GM18520 (cell line): ENCODE measurements at regions not wholly inside any gene's neighbourhood (a gene's known extent, or its start where the extent isn't known, plus 50 kb on each side); places are given as distances from the start of the nearest gene placed in this dataset.
"Not testable (repeated sequence)": the region's sequence is repeated elsewhere in the genome, so short reads cannot be mapped to it uniquely, and the experiment has no call there.

Source experiments
- ATAC-seq: cut with Tn5 transposase; IDR thresholded peaks from one replicate; pipeline ENCODE4 v1.9.1; 2021; ENCODE audit not compliant: unreplicated experiment

DNA sequence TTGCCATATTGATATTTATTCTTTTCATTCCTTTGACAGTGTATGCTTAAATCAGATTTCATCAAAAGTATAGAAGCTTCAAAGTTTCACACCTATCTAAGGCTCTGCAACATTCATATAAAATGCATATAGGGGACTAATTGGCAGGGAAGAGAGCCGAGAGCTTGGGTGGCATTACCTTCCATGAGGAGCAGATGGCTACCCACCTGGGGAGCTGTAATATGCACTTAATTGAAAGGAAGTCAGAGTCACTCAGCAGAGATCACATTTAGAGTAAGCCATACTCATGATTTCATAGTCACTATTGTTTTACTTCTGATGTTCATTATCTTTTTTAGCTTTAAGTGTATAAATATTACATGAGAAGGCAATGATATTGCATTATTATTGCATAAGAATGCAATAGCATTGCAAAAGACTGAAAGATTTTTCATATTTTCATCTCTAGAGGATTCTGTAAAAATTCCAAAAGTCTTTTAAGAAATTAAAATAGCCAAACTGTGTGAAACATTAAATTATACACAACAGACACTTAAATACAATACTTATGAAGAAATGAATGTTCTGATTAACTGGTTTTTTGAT is 1305.2 kb downstream of the EPHA7 start:
- no peak for ATAC-seq

- no peak for ATAC-seq
These were observed 1308.0 kb downstream of the EPHA7 start for GRCh38 chr6:92111386-92111785.

DNA sequence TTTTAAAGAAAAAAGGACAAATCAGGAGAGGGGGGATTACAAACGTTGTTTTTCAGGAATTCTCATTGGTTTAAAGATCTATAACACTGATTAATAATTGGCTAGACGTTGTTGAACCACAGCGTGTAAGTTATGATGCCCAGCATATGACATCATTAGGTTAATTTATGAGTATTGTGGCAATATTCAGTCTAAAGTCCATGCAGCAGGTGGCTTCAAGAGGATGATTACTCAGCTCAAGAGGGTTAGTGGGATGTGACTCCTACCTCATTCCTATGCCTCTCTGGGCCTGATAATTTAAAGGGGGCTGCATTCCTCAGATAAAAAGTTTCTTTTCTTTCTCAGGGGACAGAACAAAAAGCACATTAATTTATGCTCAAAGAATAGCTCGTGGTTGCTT is 1309.0 kb downstream of the EPHA7 start:
- no peak for ATAC-seq

DNA sequence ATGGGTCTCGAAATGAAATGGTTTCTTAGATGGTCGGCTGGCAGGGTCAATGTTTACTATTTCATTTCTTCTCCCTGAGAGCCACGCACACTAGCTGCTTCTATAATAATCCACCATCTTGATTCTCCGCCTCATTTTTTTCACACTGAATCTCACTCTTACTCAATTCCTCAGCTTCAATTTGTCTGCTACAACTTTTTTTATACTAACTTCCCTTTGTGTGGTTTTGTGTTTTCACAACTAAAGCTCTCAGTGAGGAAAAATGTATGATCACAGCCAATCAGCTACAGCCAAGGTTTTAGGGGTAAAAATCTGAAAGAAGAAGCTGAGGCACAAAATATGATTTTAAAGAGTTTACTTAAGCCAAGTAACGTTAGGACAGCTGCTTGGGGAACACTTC is 1309.4 kb downstream of the EPHA7 start:
- no peak for ATAC-seq

- ATAC-seq, result no peak
These were observed 1310.1 kb downstream of the EPHA7 start for GRCh38 chr6:92109256-92109655.

GRCh38 chr6:92086750-92087149 is 1332.6 kb downstream of the EPHA7 start:
- ATAC-seq, result no peak

DNA sequence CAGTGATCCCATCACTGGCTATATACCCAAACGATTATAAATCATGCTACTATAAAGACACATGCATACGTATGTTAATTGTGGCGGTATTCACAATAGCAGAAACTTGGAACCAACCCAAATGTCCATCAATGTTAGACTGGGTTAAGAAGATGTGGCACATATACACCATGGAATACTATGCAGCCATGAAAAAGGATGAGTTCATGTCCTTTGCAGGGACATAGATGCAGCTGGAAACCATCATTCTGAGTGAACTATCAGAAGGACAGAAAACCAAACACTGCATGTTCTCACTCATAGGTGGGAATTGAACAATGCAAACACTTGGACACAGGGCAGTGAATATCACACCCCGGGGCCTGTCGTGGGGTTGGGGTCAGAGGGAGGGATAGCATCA is 1335.4 kb downstream of the EPHA7 start:
- ATAC-seq, result not testable (repeated sequence)

GRCh38 chr6:92072387-92072786 is 1347.0 kb downstream of the EPHA7 start:
- no peak for ATAC-seq

DNA sequence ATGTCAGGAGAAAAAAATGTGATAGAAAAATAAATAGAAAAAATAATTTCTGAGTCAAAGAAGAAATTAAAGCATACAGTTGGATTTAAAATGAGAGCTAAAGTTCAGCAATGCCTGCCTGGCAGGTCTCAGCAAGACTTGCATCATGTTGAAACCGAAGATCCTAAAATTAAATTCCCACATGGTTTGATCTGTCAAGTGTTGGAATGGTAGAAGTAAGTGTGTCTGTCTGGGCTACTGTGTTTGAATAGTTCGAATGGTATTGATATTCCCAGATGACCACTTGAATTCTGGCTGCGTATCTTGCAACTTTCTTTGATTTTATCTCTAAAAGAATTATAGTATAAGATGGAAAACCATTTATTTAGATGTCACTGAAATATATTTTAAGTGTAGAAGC is 1349.6 kb downstream of the EPHA7 start:
- ATAC-seq, result no peak

DNA sequence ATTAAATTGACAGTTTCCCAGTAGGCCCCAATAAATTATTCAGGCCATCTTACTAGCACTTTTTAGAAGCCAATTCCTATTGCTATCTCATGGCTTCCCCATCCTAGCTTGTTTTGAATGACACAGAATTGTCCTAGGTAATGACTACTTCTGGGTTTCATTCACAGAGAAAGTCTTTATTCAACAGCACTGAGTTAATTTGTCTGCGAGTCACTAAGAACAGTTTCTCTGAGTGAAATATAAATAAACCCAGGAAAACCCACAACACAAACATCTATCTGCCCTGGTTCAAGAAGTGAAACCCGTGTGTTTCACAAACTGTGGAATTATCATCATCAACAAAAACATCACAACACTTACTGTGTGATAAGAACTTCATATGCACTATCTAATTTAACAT is 1366.8 kb downstream of the EPHA7 start:
- no peak for ATAC-seq

- no peak for ATAC-seq
These were observed 1369.1 kb downstream of the EPHA7 start for GRCh38 chr6:92050216-92050615.

- ATAC-seq, result no peak
These were observed 1371.5 kb downstream of the EPHA7 start for GRCh38 chr6:92047860-92048259.

- ATAC-seq, result no peak
These were observed 1372.1 kb downstream of the EPHA7 start for GRCh38 chr6:92047152-92047850.

DNA sequence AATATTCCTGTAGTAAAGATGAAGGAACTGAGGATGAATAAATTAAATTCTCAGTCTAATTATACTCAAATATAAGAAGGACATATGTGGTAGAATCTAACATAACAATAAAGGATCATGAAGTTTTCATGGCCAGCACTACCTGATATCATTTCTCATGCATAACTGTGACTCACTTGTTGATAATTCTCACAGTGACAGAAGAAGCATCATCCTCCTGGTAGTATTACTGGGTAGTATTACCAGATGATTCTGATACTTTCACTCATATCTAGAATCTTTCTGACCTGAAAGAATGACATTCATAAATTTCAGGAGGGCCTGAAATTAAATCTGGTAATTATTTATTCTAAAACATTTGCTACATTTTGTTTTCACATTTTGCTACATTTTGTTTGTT is 1375.0 kb downstream of the EPHA7 start:
- no peak for ATAC-seq

GRCh38 chr6:92043777-92044176 is 1375.6 kb downstream of the EPHA7 start:
- no peak for ATAC-seq

DNA sequence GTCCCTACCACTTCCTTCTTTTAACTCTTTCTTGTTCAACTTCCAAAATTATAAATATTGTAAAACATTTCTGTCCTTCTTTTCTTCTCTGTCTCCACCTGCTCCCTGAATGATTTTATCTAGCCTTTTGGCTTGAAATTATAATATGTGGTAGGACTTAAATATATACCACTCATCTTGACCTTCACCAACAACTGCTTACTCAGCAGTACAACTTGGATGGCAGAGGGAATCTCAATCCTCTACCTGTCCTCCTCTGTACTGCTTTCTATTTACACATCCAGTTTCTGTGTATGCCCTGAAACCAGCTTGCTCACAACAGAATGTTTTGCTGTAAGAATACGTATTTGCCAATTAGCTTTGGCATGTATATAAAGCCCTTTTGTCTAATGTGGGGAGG is 1392.5 kb downstream of the EPHA7 start:
- no peak for ATAC-seq

- no peak for ATAC-seq
These were observed 1394.5 kb downstream of the EPHA7 start for GRCh38 chr6:92024881-92025280.

DNA sequence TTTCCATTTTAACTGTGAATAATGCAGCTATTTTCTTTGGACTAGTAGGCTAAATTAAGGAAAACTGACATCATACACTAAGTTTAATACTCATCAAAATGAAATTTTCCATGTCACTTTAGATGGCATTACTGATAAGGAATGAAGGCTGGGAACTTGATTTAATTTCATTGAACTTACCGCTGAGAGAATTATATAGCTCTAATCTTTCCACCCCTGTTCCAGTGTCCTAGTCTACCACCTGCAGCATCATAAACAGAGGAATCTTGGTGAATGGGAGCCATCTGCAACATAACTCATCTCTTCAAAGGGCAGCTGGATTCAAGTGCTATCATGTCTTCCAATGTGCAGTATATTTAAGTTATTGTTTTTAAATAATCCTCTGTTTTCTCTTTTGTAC is 1395.2 kb downstream of the EPHA7 start:
- ATAC-seq, result no peak

DNA sequence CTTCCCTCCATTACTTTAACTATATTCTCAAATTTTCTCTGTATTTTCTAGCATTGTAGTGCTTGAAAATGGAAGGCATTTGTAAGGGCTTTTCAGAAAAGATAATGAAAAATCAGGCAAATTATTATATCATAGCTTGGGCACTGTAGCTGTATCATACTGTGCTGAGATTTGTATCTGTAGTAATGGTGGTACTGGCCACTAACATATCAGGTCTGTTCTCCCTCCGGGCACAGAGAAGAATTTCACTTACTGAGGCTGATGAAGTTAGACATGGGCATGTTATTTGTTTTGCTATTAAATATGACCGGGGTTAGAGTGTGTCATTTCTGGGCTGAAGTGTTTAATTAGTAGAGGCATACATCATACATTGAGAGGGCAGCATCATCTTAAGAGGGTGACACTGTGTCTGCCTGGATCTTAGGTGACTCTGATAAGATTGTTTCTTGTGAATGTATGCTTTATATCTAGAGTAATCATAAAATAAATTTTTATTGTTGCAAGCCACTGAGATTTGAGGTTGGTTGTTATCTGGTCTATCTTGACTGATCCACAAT is 1395.9 kb downstream of the EPHA7 start:
- ATAC-seq, result no peak

- no peak for ATAC-seq
These were observed 1407.6 kb downstream of the EPHA7 start for GRCh38 chr6:92011681-92012245.

- ATAC-seq, result no peak
These were observed 1410.4 kb downstream of the EPHA7 start for GRCh38 chr6:92008757-92009502.

GRCh38 chr6:92000112-92000511 is 1413.2 kb upstream of the MAP3K7 start:
- no peak for ATAC-seq
